GM23248 (cell line): ENCODE measurements at regions not wholly inside any gene's neighbourhood (a gene's known extent, or its start where the extent isn't known, plus 50 kb on each side); places are given as distances from the start of the nearest gene placed in this dataset.

Experiments used
- DNase-seq: peaks from one replicate; pipeline ENCODE4 v3.0.0-alpha.2; 2015
- H2AFZ ChIP-seq: fragments of 200-600 bp; sonication (generic); 2 replicates; pipeline ENCODE4 v1.6.1; 2016; ENCODE audit warnings: antibody characterized with exemption
- H3F3A ChIP-seq: fragments of 200-600 bp; sonication (generic); 2 replicates; pipeline ENCODE4 v1.6.1; 2016; ENCODE audit warnings: mild to moderate bottlenecking, antibody characterized with exemption, mixed run types; ENCODE audit not compliant: insufficient read depth
- H3K27ac ChIP-seq: fragments of 200-600 bp; sonication (generic); 2 replicates; pipeline ENCODE4 v1.5.1; 2016; ENCODE audit warnings: mild to moderate bottlenecking
- H3K27me3 ChIP-seq: fragments of 200-600 bp; sonication (generic); replicated peaks from 2 replicates; pipeline ENCODE4 v1.6.1; 2016; ENCODE audit warnings: mild to moderate bottlenecking; ENCODE audit not compliant: insufficient read depth
- H3K36me3 ChIP-seq: fragments of 200-600 bp; sonication (generic); 2 replicates; pipeline ENCODE4 v1.6.1; 2016; ENCODE audit warnings: low read depth, mild to moderate bottlenecking
- H3K4me1 ChIP-seq: fragments of 200-600 bp; sonication (generic); 2 replicates; pipeline ENCODE4 v1.6.1; 2016; ENCODE audit warnings: mild to moderate bottlenecking; ENCODE audit not compliant: insufficient read depth
- H3K4me2 ChIP-seq: fragments of 200-600 bp; sonication (generic); one replicate; pipeline ENCODE4 v1.6.1; 2016; ENCODE audit warnings: mild to moderate bottlenecking; ENCODE audit not compliant: unreplicated experiment
- H3K4me3 ChIP-seq: fragments of 200-600 bp; sonication (generic); 2 replicates; pipeline ENCODE4 v1.5.1; 2016; ENCODE audit warnings: mild to moderate bottlenecking
- H3K79me2 ChIP-seq: fragments of 200-600 bp; sonication (generic); 2 replicates; pipeline ENCODE4 v1.6.1; 2016; ENCODE audit warnings: mild to moderate bottlenecking; ENCODE audit not compliant: insufficient read depth
- H3K9ac ChIP-seq: fragments of 200-600 bp; sonication (generic); 2 replicates; pipeline ENCODE4 v1.6.1; 2016; ENCODE audit warnings: mild to moderate bottlenecking
- H3K9me2 ChIP-seq: fragments of 200-600 bp; sonication (generic); 2 replicates; pipeline ENCODE4 v1.6.1; 2016; ENCODE audit warnings: mixed run types, mild to moderate bottlenecking, moderate library complexity; ENCODE audit not compliant: insufficient read depth
- H3K9me3 ChIP-seq: fragments of 200-600 bp; sonication (generic); one replicate; pipeline ENCODE4 v1.6.1; 2017; ENCODE audit warnings: low read depth
- H4K20me1 ChIP-seq: fragments of 200-600 bp; sonication (generic); 2 replicates; pipeline ENCODE4 v1.6.0; 2016; ENCODE audit not compliant: insufficient read depth
- EZH2 ChIP-seq: fragments of 200-600 bp; sonication (generic); IDR thresholded peaks from 2 replicates; pipeline ENCODE4 v1.6.1; 2018; ENCODE audit warnings: antibody characterized with exemption, mild to moderate bottlenecking; ENCODE audit not compliant: insufficient read depth, poor library complexity, severe bottlenecking
- EZH2phosphoT487 ChIP-seq: fragments of 200-600 bp; sonication (generic); IDR thresholded peaks from 2 replicates; pipeline ENCODE4 v1.6.1; 2018; ENCODE audit warnings: antibody characterized with exemption, moderate library complexity, mild to moderate bottlenecking, low read depth; ENCODE audit not compliant: insufficient read depth
- WGBS, 2 experiments: methylation state at CpG; one replicate each; pipeline ENCODE4 v1.1.6; 2015 to 2017; ENCODE audit warnings: low lambda C conversion rate in 2 of 2, low coverage in 1 of 2; ENCODE audit errors: missing lambda C conversion rate in 2 of 2; 5-methylcytosine and 5-hydroxymethylcytosine counted together
- in situ Hi-C: fragments of 300-500 bp; cut with MboI; formaldehyde crosslinking; loops from 2 replicates; pipeline ENCODE4 v1.15.0; 2020

- Histone ChIP-seq H3K27me3 (no peaks in the 10 kb centered on the region), H3K4me2 (no peak overlapping the region), H3K9me3 (no peaks in the 10 kb centered on the region), H3F3A (peaks cover 23% of the 10 kb centered on the region; the same call in 1 of the 2 replicates), H2AFZ (no peak overlapping the region), H3K27ac (no peak overlapping the region), H3K4me3 (no peak overlapping the region), H3K9me2 (no peaks in the 10 kb centered on the region), H4K20me1 (no peaks in the 10 kb centered on the region), H3K4me1 (peaks cover 20% of the 10 kb centered on the region), H3K9ac (no peak overlapping the region), H3K79me2 (no peaks in the 10 kb centered on the region), H3K36me3 (no peaks in the 10 kb centered on the region)
- 63 to 67% methylated on average over 3 of the region's 3 CpGs for WGBS, 2 experiments
- in situ Hi-C loops, result no loop called here
- DNase-seq, result no peak
- TF ChIP-seq EZH2phosphoT487 (no peak), EZH2 (no peak)
Measured at GRCh38 chr2:234376229-234376628, 120.7 kb downstream of the ARL4C start.

GRCh38 chr2:234375176-234375880 is 121.6 kb downstream of the ARL4C start:
- H3K36me3 ChIP-seq, result no peaks in the 10 kb centered on the region
- H3K9me3 ChIP-seq, result no peaks in the 10 kb centered on the region
- TF ChIP-seq EZH2phosphoT487, result no peak
- TF ChIP-seq EZH2, result no peak
- in situ Hi-C loops, result no loop called here
- no peaks in the 10 kb centered on the region for H4K20me1 ChIP-seq
- H3F3A ChIP-seq, result peaks cover 23% of the 10 kb centered on the region; the same call in 1 of the 2 replicates
- DNase-seq, result no peak
- H3K79me2 ChIP-seq, result no peaks in the 10 kb centered on the region
- no peak overlapping the region for H3K27ac ChIP-seq
- no peak overlapping the region for H3K4me3 ChIP-seq
- H3K4me1 ChIP-seq, result peaks cover 20% of the 10 kb centered on the region
- no peaks in the 10 kb centered on the region for H3K27me3 ChIP-seq
- H3K9me2 ChIP-seq, result no peaks in the 10 kb centered on the region
- no peak overlapping the region for H3K9ac ChIP-seq
- no peak overlapping the region for H2AFZ ChIP-seq
- no peak overlapping the region for H3K4me2 ChIP-seq
- WGBS, 2 experiments, result 54 to 63% methylated on average over 6 of the region's 6 CpGs

GRCh38 chr2:234374736-234375135 is 122.1 kb downstream of the ARL4C start:
- Histone ChIP-seq H3K4me1 (peaks cover 20% of the 10 kb centered on the region), H3K9me2 (no peaks in the 10 kb centered on the region), H3F3A (peaks cover 23% of the 10 kb centered on the region; the same call in 1 of the 2 replicates), H3K27ac (no peak overlapping the region), H3K9ac (no peak overlapping the region), H3K36me3 (no peaks in the 10 kb centered on the region), H3K4me2 (no peak overlapping the region), H2AFZ (no peak overlapping the region; the same call in 1 of the 2 replicates), H4K20me1 (no peaks in the 10 kb centered on the region), H3K27me3 (no peaks in the 10 kb centered on the region), H3K4me3 (no peak overlapping the region), H3K9me3 (no peaks in the 10 kb centered on the region), H3K79me2 (no peaks in the 10 kb centered on the region)
- TF ChIP-seq EZH2phosphoT487 (no peak), EZH2 (no peak)
- no peak for DNase-seq
- in situ Hi-C loops, result no loop called here
- 32 to 40% methylated on average over 5 of the region's 5 CpGs for WGBS, 2 experiments

- no peaks in the 10 kb centered on the region for H3K9me3 ChIP-seq
- WGBS, 2 experiments, result 88 to 93% methylated on average over 8 of the region's 8 CpGs
- no peaks in the 10 kb centered on the region for H3K9me2 ChIP-seq
- H3K4me3 ChIP-seq, result no peak overlapping the region
- H3K27me3 ChIP-seq, result no peaks in the 10 kb centered on the region
- no peak overlapping the region for H3K9ac ChIP-seq
- no peak overlapping the region for H3K4me2 ChIP-seq
- no peak overlapping the region for H2AFZ ChIP-seq
- in situ Hi-C loops, result no loop called here
- peaks cover 20% of the 10 kb centered on the region for H3K4me1 ChIP-seq
- no peak overlapping the region for H3K27ac ChIP-seq
- TF ChIP-seq EZH2, result no peak
- no peak for TF ChIP-seq EZH2phosphoT487
- H3F3A ChIP-seq, result peaks cover 25% of the 10 kb centered on the region; the same call in 1 of the 2 replicates
- H3K79me2 ChIP-seq, result no peaks in the 10 kb centered on the region
- no peaks in the 10 kb centered on the region for H3K36me3 ChIP-seq
- no peak for DNase-seq
- no peaks in the 10 kb centered on the region for H4K20me1 ChIP-seq
Measured at GRCh38 chr2:234374150-234374508, 122.8 kb downstream of the ARL4C start.
